HG03175 (cell line): ENCODE measurements at regions not wholly inside any gene's neighbourhood (a gene's known extent, or its start where the extent isn't known, plus 50 kb on each side); places are given as distances from the start of the nearest gene placed in this dataset.
A peak's percentile ranks its signal among the peaks of the same experiment; 100 is the strongest.

ENCODE experiments used
- ATAC-seq: cut with Tn5 transposase; IDR thresholded peaks from one replicate; pipeline ENCODE4 v1.9.1; 2021; ENCODE audit warnings: mild to moderate bottlenecking, moderate library complexity; ENCODE audit not compliant: unreplicated experiment

- ATAC-seq: no peak
Measured at GRCh38 chr11:116232364-116232828, 540.4 kb downstream of the BUD13 start.

- no peak for ATAC-seq
Measured at GRCh38 chr11:116231543-116231942, 541.2 kb downstream of the BUD13 start.

GRCh38 chr11:116230438-116230837, 542.3 kb downstream of the BUD13 start:
- no peak for ATAC-seq

- ATAC-seq: no peak
Measured at GRCh38 chr11:116229236-116229970, 543.4 kb downstream of the BUD13 start.

GRCh38 chr11:116226731-116227130, 546.1 kb downstream of the BUD13 start:
- ATAC-seq: no peak

- ATAC-seq: no peak
Measured at GRCh38 chr11:116225784-116226585, 546.8 kb downstream of the BUD13 start.

- ATAC-seq: no peak
Measured at GRCh38 chr11:116225236-116225635, 547.6 kb downstream of the BUD13 start.

- ATAC-seq: no peak
Measured at GRCh38 chr11:116224889-116225200, 547.9 kb downstream of the BUD13 start.

- peak; percentile 68 for ATAC-seq
Measured at GRCh38 chr11:116224154-116224888, 548.5 kb downstream of the BUD13 start.

GRCh38 chr11:116221351-116221750, 551.4 kb downstream of the BUD13 start:
- no peak for ATAC-seq

- no peak for ATAC-seq
Measured at GRCh38 chr11:116219171-116219635, 553.6 kb downstream of the BUD13 start.

- no peak for ATAC-seq
Measured at GRCh38 chr11:116217441-116217840, 555.3 kb downstream of the BUD13 start.

- ATAC-seq: no peak
Measured at GRCh38 chr11:116217006-116217405, 555.8 kb downstream of the BUD13 start.

GRCh38 chr11:116215471-116216113, 557.2 kb downstream of the BUD13 start:
- ATAC-seq: no peak

- no peak for ATAC-seq
Measured at GRCh38 chr11:116211147-116211546, 561.6 kb downstream of the BUD13 start.

- no peak for ATAC-seq
Measured at GRCh38 chr11:116210663-116211062, 562.1 kb downstream of the BUD13 start.

- no peak for ATAC-seq
Measured at GRCh38 chr11:116209255-116209654, 563.5 kb downstream of the BUD13 start.

GRCh38 chr11:116207421-116208141, 565.2 kb downstream of the BUD13 start:
- no peak for ATAC-seq

GRCh38 chr11:116207019-116207418, 565.8 kb downstream of the BUD13 start:
- no peak for ATAC-seq

GRCh38 chr11:116202922-116203321, 569.9 kb downstream of the BUD13 start:
- ATAC-seq: no peak
